OCI-LY3 (cell line): ENCODE measurements at regions not wholly inside any gene's neighbourhood (a gene's known extent, or its start where the extent isn't known, plus 50 kb on each side); places are given as distances from the start of the nearest gene placed in this dataset.

ENCODE experiments used
- EZH2phosphoT487 ChIP-seq: fragments of 200-600 bp; shearing (Covaris generic); IDR thresholded peaks from 2 replicates; pipeline ENCODE4 v1.6.1; 2018; ENCODE audit warnings: antibody characterized with exemption, mixed run types, low read depth
- TF ChIP-seq, protein P1 (sequence below): fragments of 200-600, 300-600 bp; sonication (generic); IDR thresholded peaks from 2 replicates; pipeline ENCODE4 v1.5.1; 2014; ENCODE audit warnings: antibody characterized with exemption, low read length, low read depth

DNA sequence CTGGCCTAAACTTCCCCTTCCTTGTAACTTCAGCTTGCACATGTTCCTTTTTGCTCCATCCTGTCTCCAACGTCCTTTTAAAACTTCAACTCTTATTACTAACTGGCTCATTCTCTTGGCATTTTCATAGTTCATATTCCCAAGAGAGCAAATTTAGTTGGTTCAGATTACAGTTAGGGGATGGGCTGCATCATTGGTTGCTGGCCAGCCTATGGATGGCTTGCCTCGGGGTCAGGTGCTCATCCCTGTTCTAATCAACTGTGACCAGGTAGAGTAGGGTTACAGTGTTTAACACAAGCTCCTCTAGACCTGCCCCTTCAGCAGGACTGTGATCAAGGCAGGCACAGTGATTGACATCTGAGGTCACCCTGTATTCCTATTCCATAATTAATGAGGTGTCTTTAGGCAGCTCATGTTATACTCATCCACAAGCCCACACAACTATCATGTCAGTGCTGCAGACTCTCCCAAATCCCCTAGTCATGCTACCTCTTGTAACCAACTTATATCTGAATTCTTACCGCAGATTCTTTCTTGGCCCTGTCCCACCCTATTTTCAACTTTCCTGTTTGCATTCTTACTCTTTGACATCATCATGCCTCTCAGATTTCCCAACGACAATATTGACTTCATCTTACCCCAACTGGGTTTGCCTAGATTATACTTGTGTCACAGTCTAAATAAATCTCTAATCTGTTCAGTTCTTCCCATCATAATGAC is 293.3 kb downstream of the MTX2 start:
- TF ChIP-seq, protein P1, sequence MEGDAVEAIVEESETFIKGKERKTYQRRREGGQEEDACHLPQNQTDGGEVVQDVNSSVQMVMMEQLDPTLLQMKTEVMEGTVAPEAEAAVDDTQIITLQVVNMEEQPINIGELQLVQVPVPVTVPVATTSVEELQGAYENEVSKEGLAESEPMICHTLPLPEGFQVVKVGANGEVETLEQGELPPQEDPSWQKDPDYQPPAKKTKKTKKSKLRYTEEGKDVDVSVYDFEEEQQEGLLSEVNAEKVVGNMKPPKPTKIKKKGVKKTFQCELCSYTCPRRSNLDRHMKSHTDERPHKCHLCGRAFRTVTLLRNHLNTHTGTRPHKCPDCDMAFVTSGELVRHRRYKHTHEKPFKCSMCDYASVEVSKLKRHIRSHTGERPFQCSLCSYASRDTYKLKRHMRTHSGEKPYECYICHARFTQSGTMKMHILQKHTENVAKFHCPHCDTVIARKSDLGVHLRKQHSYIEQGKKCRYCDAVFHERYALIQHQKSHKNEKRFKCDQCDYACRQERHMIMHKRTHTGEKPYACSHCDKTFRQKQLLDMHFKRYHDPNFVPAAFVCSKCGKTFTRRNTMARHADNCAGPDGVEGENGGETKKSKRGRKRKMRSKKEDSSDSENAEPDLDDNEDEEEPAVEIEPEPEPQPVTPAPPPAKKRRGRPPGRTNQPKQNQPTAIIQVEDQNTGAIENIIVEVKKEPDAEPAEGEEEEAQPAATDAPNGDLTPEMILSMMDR, result no peak
- TF ChIP-seq EZH2phosphoT487, result no peak
